Activated CD4-positive, alpha-beta memory T cell treated with anti-CD3 and anti-CD28 coated beads for 36 hours (primary cell): ENCODE measurements at regions not wholly inside any gene's neighbourhood (a gene's known extent, or its start where the extent isn't known, plus 50 kb on each side); places are given as distances from the start of the nearest gene placed in this dataset.
"Not testable (repeated sequence)": the region's sequence is repeated elsewhere in the genome, so short reads cannot be mapped to it uniquely, and the experiment has no call there.

ENCODE experiments used
- CTCF ChIA-PET: fragments of 350-600 bp; sonication (Branson Sonifier 250); formaldehyde crosslinking; loops from one replicate; lab custom pipeline; 2021; ENCODE audit warnings: antibody characterized with exemption, inconsistent platforms; lab: Charles Lee
- POLR2A ChIA-PET: fragments of 350-600 bp; sonication (Branson Sonifier 250); formaldehyde crosslinking; loops from one replicate; lab custom pipeline; 2021; ENCODE audit warnings: antibody characterized with exemption; lab: Charles Lee
- DNase-seq: peaks from one replicate; pipeline ENCODE4 v3.0.0-alpha.2; 2020
- H3K27ac Mint-ChIP-seq: one replicate; pipeline ENCODE4 v1.8.0; 2021; ENCODE audit warnings: mixed read lengths
- H3K27me3 Mint-ChIP-seq: one replicate; pipeline ENCODE4 v1.8.0; 2021; ENCODE audit warnings: mixed read lengths
- H3K36me3 Mint-ChIP-seq: one replicate; pipeline ENCODE4 v1.8.0; 2021; ENCODE audit warnings: mixed read lengths
- H3K4me1 Mint-ChIP-seq: one replicate; pipeline ENCODE4 v1.8.0; 2021; ENCODE audit warnings: low read depth, mixed read lengths
- H3K4me3 Mint-ChIP-seq: one replicate; pipeline ENCODE4 v1.8.0; 2021; ENCODE audit warnings: mild to moderate bottlenecking, mixed read lengths
- H3K9me3 Mint-ChIP-seq: one replicate; pipeline ENCODE4 v1.8.0; 2021; ENCODE audit warnings: mixed read lengths
- intact Hi-C: fragments of 100-400 bp; cut with micrococcal nuclease; formaldehyde crosslinking; loops from one replicate; pipeline ENCODE4 v1.15.1; 2023

DNA sequence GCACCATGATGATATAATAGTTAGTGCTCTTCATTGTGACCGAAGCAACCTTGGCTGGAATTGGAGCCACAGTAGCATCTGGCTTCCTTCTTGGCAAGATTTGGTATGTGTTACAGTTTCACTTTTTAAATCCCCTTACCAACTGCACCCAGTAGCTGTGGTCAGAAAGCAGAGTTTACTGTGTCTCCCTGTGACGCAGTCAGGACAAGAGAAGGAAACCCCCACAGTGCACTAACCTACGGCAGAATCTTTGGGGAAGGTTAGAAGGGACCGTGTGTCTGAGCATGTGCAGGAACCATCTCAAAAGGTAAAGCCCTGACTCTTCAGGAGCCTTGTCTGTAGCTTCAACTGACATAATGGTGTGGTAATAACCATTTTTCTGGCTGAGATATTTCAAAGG, 138.4 kb downstream of the FAM72C start:
- POLR2A ChIA-PET, CTCF ChIA-PET, H3K4me3 Mint-ChIP-seq, H3K4me1 Mint-ChIP-seq, H3K27ac Mint-ChIP-seq, DNase-seq, H3K27me3 Mint-ChIP-seq, H3K9me3 Mint-ChIP-seq, intact Hi-C loops, H3K36me3 Mint-ChIP-seq: not testable (repeated sequence)

GRCh38 chr1:143832379-143832716, 139.4 kb downstream of the FAM72C start:
- intact Hi-C loops, DNase-seq, H3K27me3 Mint-ChIP-seq, H3K4me1 Mint-ChIP-seq, H3K4me3 Mint-ChIP-seq, CTCF ChIA-PET, H3K9me3 Mint-ChIP-seq, H3K27ac Mint-ChIP-seq, POLR2A ChIA-PET, H3K36me3 Mint-ChIP-seq: not testable (repeated sequence)

DNA sequence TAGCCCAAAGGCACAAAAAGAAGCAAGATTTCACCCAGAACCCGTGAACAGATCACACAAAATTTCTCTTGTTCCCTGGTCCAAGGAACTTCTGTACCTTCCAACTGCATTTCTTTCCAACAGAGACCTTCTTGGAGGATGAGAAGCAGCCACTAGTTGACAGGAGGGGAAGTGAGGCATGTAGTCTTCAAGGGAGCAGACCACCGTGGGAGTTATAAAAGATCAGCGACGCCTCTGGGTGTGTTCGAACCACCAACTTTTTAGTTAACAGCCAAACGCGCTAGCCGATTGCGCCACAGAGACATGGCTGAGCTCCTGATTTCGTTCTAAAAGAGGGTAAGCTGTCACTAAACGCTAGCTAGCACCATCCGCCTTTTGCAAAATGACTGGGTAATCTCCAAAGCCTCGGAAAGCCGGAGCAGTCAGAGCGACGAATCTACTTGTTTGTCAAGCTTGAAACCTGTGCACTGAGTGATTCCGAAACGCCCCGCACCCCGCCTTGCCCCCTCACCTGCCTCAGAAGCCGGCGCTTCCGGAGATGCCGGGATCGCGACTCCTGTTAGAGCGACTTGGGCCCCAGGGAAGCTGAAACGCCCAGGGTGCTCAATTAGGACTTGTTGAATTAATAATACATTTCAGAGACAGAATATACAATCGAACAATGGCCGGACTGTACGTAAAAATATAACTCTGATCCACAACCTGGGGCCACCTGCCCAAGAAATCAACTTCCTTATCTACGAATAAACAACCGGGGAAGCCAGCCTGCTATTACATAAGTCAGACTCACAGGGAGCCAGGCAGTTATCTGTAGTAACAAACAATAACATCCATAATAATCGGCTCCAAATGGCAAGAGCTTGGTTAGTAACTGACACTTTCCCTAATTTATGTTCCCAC, 140.1 kb downstream of the FAM72C start:
- peak; percentile 40 for DNase-seq
- H3K36me3 Mint-ChIP-seq, result not testable (repeated sequence)

GRCh38 chr1:143826162-143826561, 145.6 kb downstream of the FAM72C start:
- intact Hi-C loops, CTCF ChIA-PET, H3K4me3 Mint-ChIP-seq: not testable (repeated sequence)

More for the DNA sequence above, 140.1 kb downstream of the FAM72C start:
- H3K4me1 Mint-ChIP-seq, POLR2A ChIA-PET, CTCF ChIA-PET, H3K27me3 Mint-ChIP-seq, intact Hi-C loops, H3K9me3 Mint-ChIP-seq, H3K27ac Mint-ChIP-seq: not testable (repeated sequence)
- peak overlapping the region; percentile 20 for H3K4me3 Mint-ChIP-seq

GRCh38 chr1:143824266-143824665, 147.5 kb downstream of the FAM72C start:
- H3K4me1 Mint-ChIP-seq, H3K4me3 Mint-ChIP-seq, H3K36me3 Mint-ChIP-seq, POLR2A ChIA-PET, H3K27ac Mint-ChIP-seq, CTCF ChIA-PET, DNase-seq, H3K9me3 Mint-ChIP-seq, H3K27me3 Mint-ChIP-seq, intact Hi-C loops: not testable (repeated sequence)

More at GRCh38 chr1:143826162-143826561, 145.6 kb downstream of the FAM72C start:
- H3K4me1 Mint-ChIP-seq, H3K36me3 Mint-ChIP-seq, H3K27ac Mint-ChIP-seq, H3K9me3 Mint-ChIP-seq, H3K27me3 Mint-ChIP-seq, DNase-seq, POLR2A ChIA-PET: not testable (repeated sequence)

DNA sequence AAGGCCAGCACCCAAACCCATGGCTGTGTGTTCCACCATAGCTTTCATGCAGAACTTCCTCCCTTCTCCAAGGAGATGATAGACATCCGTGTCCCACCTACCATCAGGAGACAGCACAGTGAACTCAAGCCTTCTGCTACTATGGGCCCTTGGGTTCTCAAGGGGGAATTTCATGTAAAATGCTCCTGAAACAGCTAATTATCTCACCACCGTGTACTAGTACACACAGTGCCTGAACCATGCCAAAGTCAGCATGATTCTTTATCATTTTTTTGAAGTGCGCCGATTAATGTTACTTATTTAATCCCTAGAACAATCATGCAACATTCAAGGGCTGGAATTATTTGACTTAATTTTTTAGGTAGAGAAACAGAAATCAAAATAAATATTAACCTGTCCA, 151.7 kb downstream of the FAM72C start:
- H3K4me1 Mint-ChIP-seq, H3K9me3 Mint-ChIP-seq, POLR2A ChIA-PET, H3K27ac Mint-ChIP-seq, H3K4me3 Mint-ChIP-seq, CTCF ChIA-PET, H3K36me3 Mint-ChIP-seq, intact Hi-C loops, H3K27me3 Mint-ChIP-seq, DNase-seq: not testable (repeated sequence)

- CTCF ChIA-PET, H3K4me1 Mint-ChIP-seq, H3K9me3 Mint-ChIP-seq, H3K27me3 Mint-ChIP-seq, DNase-seq, intact Hi-C loops, H3K36me3 Mint-ChIP-seq, H3K4me3 Mint-ChIP-seq, POLR2A ChIA-PET, H3K27ac Mint-ChIP-seq: not testable (repeated sequence)
These were observed 155.4 kb downstream of the FAM72C start for GRCh38 chr1:143816369-143816768.

DNA sequence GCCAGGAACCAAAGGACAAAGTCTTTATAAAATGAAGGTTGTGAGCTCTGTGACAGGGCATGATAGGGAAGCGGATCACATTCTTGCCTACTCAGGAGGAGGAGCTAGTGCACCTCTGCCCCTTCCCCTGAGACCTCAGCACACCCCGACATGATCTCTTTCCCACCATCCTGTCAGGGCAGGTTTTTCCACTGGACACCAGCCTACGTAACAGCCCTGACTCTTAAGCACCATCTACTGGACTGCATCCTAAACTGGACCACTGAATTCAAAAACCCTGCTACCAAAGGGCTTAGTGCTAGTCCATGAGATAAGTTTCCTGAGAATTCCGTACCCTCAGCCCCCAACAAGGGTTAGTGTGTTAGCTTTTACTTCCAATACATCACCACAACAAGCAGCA, 166.4 kb downstream of the FAM72C start:
- H3K27me3 Mint-ChIP-seq, DNase-seq, H3K27ac Mint-ChIP-seq, H3K9me3 Mint-ChIP-seq, intact Hi-C loops, H3K4me1 Mint-ChIP-seq, POLR2A ChIA-PET, H3K4me3 Mint-ChIP-seq, H3K36me3 Mint-ChIP-seq, CTCF ChIA-PET: not testable (repeated sequence)

DNA sequence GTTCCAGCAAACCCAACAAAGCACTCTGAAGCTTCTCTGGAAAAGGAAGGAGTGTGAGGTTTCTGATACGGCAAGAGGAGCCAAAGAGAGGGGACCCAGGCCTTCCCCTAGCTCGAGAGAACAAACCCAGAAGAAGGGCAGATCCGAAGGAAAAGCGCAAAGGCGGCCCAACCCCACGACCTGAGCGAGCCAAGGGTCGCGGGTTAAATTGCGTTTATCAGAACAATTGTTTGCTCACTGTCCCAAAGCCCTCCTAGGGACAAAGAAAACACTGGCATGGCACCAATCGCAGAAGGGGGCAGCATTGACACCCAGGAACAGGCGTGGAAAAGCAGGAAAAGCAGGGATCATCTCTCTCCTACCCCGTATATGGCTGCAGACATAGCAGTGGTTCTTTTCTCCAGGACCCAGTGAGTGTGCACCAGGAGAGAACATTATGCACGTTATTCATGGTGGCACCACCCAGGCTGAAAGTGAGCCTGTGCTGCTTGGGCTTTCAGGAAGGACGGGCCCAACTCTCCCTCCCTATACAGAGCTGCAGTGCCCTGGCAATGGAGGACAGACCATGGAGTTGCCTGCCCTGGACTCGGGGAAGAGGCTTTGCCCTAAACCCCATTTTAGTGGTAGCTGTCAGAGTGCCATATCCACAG, 167.0 kb downstream of the FAM72C start:
- H3K9me3 Mint-ChIP-seq, H3K4me1 Mint-ChIP-seq, H3K27ac Mint-ChIP-seq, DNase-seq, CTCF ChIA-PET, H3K4me3 Mint-ChIP-seq, H3K27me3 Mint-ChIP-seq, POLR2A ChIA-PET, intact Hi-C loops, H3K36me3 Mint-ChIP-seq: not testable (repeated sequence)

DNA sequence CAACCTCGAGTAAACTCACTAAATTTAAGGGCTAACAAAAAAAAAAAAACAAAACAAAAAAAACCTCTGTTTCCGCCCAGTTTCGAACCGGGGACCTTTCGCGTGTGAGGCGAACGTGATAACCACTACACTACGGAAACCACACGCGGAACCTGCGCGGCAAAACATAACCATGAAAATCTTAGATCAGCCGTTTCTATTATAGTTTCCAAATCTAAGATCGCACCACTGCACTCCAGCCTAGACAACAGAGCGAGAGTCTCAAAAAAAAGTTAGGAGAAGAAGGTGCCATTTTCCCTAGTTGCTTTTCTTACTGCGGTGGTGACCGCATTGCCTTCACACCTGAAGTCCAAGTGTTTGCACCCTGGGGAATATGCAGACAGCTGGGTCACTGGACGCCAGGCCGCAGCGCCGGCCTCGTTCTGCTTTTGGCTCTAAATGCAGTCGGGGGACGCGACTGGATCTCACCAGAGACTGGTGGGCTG, 167.8 kb downstream of the FAM72C start:
- H3K9me3 Mint-ChIP-seq, H3K27ac Mint-ChIP-seq, CTCF ChIA-PET, intact Hi-C loops, POLR2A ChIA-PET, H3K4me1 Mint-ChIP-seq, H3K27me3 Mint-ChIP-seq, H3K36me3 Mint-ChIP-seq: not testable (repeated sequence)
- peak overlapping the region; percentile 69 for H3K4me3 Mint-ChIP-seq
- peak; percentile 60 for DNase-seq

DNA sequence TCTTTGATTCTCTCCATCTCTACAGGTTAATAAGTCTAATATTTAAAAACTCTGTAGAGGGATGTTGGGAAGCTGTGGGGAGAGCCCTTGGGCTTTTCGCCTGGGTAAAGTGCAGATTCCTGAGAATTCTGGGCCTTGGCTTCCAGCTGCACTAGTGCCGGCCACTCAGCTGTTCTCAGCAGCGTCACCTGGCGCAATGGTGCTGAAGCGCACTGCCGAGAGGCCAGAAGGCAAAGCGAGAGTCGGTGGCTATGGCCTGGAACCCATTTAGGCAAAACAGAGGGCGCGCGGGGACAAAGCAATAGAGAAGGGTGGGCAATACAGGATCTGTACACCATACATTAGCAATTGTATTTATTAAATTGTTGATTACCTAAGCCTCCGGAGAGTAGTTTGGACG, 168.7 kb downstream of the FAM72C start:
- DNase-seq, intact Hi-C loops: not testable (repeated sequence)

GRCh38 chr1:143799568-143800187, 172.1 kb downstream of the FAM72C start:
- CTCF ChIA-PET, DNase-seq, H3K4me1 Mint-ChIP-seq, H3K27me3 Mint-ChIP-seq, H3K36me3 Mint-ChIP-seq, POLR2A ChIA-PET, H3K27ac Mint-ChIP-seq, H3K9me3 Mint-ChIP-seq, H3K4me3 Mint-ChIP-seq, intact Hi-C loops: not testable (repeated sequence)

More for the DNA sequence above, 168.7 kb downstream of the FAM72C start:
- POLR2A ChIA-PET, H3K4me3 Mint-ChIP-seq, H3K27me3 Mint-ChIP-seq, CTCF ChIA-PET, H3K9me3 Mint-ChIP-seq, H3K27ac Mint-ChIP-seq, H3K4me1 Mint-ChIP-seq, H3K36me3 Mint-ChIP-seq: not testable (repeated sequence)
